ENCODE measurements at regions not wholly inside any gene's neighbourhood (a gene's known extent, or its start where the extent isn't known, plus 50 kb on each side); places are given as distances from the start of the nearest gene placed in this dataset.
"Not testable (repeated sequence)": the region's sequence is repeated elsewhere in the genome, so short reads cannot be mapped to it uniquely, and the experiment has no call there.

DNA sequence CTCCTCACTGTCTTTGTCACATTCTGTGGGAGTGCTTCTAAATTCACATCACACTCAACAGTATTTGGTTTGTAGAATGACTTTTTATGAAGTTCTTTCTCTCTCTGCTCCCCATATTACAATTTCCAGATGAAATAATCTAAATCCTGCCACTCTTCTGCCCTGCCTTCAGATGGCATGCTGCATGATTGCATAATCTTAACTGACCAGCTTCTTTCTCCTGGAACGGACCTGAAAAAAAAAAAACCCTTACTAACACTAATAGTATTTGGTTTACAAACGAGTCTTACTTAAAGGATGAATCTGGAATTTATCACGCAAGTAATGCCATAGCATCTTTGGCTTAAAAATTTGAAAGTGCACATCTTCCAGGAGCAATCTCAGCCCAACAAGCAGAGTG lies 272.3 kb downstream of the NAF1 start:
- no peak overlapping the region for H3K4me3 Mint-ChIP-seq
- H3K36me3 Mint-ChIP-seq: no peaks in the 10 kb centered on the region
- no peaks in the 10 kb centered on the region for H3K27me3 Mint-ChIP-seq
- H3K9me3 Mint-ChIP-seq: no peaks in the 10 kb centered on the region
- no peak overlapping the region for H3K27ac Mint-ChIP-seq
- peaks cover 7% of the 10 kb centered on the region for H3K4me1 Mint-ChIP-seq
- ATAC-seq: no peak

GRCh38 chr4:162891788-162892707 lies 274.6 kb downstream of the NAF1 start:
- H3K4me3 Mint-ChIP-seq: no peak overlapping the region
- H3K36me3 Mint-ChIP-seq: no peaks in the 10 kb centered on the region
- peaks cover 14% of the 10 kb centered on the region for H3K27me3 Mint-ChIP-seq
- H3K27ac Mint-ChIP-seq: no peak overlapping the region
- peaks cover 5% of the 10 kb centered on the region for H3K9me3 Mint-ChIP-seq
- H3K4me1 Mint-ChIP-seq: peaks cover 7% of the 10 kb centered on the region
- peak; percentile 92 for ATAC-seq

GRCh38 chr4:162878096-162878495 lies 288.6 kb downstream of the NAF1 start:
- H3K4me3 Mint-ChIP-seq: no peak overlapping the region
- H3K9me3 Mint-ChIP-seq: peaks cover 3% of the 10 kb centered on the region
- peaks cover 30% of the 10 kb centered on the region for H3K27me3 Mint-ChIP-seq
- H3K36me3 Mint-ChIP-seq: no peaks in the 10 kb centered on the region
- H3K27ac Mint-ChIP-seq: no peak overlapping the region
- ATAC-seq: no peak
- no peaks in the 10 kb centered on the region for H3K4me1 Mint-ChIP-seq

- Mint-ChIP-seq H3K27ac (no peak overlapping the region), H3K4me3 (no peak overlapping the region), H3K36me3 (no peaks in the 10 kb centered on the region), H3K27me3 (peaks cover 6% of the 10 kb centered on the region), H3K4me1 (no peaks in the 10 kb centered on the region), H3K9me3 (peaks cover 3% of the 10 kb centered on the region)
- ATAC-seq: no peak
Measured at GRCh38 chr4:162874748-162875147, 291.9 kb downstream of the NAF1 start.

DNA sequence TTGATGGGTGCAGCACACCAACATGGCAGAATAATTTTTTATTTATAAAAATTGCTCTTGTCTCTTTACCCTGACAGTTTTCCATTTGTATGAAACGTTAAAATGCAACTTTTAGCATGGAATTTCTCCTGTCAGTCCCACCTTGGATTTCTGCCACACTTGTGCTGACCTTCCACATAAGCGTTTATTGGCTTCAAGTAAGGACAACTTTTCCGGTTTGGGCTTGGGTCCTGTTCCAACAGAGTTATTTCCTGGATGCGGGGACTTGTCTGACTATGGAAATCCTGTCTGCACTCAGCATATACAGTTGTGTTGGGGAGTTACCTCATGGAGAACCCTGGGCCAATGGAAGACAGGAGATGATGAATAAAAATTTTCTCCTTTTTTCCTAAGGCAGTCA lies 294.7 kb downstream of the NAF1 start:
- Mint-ChIP-seq H3K4me3 (no peak overlapping the region), H3K27me3 (no peaks in the 10 kb centered on the region), H3K36me3 (no peaks in the 10 kb centered on the region), H3K27ac (no peak overlapping the region), H3K4me1 (no peaks in the 10 kb centered on the region), H3K9me3 (peaks cover 6% of the 10 kb centered on the region)
- no peak for ATAC-seq

GRCh38 chr4:162869157-162869556 lies 297.5 kb downstream of the NAF1 start:
- no peaks in the 10 kb centered on the region for H3K36me3 Mint-ChIP-seq
- no peak for ATAC-seq
- no peak overlapping the region for H3K4me3 Mint-ChIP-seq
- H3K4me1 Mint-ChIP-seq: no peaks in the 10 kb centered on the region
- peaks cover 8% of the 10 kb centered on the region for H3K9me3 Mint-ChIP-seq
- peaks cover 24% of the 10 kb centered on the region for H3K27me3 Mint-ChIP-seq
- no peak overlapping the region for H3K27ac Mint-ChIP-seq

GRCh38 chr4:162866565-162866964 lies 300.1 kb downstream of the NAF1 start:
- peaks cover 31% of the 10 kb centered on the region for H3K27me3 Mint-ChIP-seq
- H3K9me3 Mint-ChIP-seq: peaks cover 6% of the 10 kb centered on the region
- no peak overlapping the region for H3K4me3 Mint-ChIP-seq
- H3K4me1 Mint-ChIP-seq: no peaks in the 10 kb centered on the region
- no peaks in the 10 kb centered on the region for H3K36me3 Mint-ChIP-seq
- no peak overlapping the region for H3K27ac Mint-ChIP-seq
- ATAC-seq: no peak

DNA sequence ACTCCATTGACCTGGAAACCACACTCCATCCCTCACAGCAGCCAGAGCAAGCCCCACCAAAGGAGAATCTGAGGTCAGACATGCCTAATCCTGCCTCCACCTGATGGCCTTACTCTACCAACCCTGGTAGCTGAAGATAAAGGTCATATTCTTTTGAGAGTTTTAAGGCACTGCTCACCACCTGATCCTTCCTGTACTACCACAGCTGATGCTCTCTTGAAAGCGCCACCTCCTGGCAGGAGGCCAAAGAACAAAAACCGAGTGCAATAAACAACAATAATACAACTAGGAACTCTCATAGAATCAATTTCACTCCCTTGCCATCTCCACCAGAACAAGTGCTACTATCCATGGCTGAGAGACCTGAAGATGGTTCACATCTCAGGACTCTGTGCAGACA lies 301.6 kb downstream of the NAF1 start:
- Mint-ChIP-seq H3K4me3 (no peak overlapping the region), H3K4me1 (no peaks in the 10 kb centered on the region), H3K36me3 (no peaks in the 10 kb centered on the region), H3K9me3 (peaks cover 6% of the 10 kb centered on the region), H3K27ac (no peak overlapping the region), H3K27me3 (peaks cover 31% of the 10 kb centered on the region)
- ATAC-seq: no peak

DNA sequence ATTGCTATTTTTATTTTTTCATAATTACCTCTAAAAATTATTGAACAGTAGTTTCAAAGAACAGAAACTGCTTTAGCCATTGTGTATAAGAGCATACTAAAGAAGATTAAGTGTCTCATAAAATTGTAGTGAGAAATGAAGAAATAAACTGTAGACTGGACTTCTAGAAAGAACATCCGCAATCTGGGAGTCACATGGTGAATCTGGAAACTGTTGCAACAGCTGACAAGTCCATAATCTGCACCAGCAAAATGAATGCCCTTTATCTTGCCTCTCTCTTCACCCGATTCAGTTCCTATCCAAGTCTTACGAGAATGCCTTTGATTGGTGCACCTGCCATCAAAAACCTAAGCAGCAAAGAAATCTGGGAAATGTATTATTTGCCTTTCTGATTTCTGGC lies 312.9 kb downstream of the NAF1 start:
- H3K27ac Mint-ChIP-seq: no peak overlapping the region
- no peaks in the 10 kb centered on the region for H3K9me3 Mint-ChIP-seq
- H3K27me3 Mint-ChIP-seq: no peaks in the 10 kb centered on the region
- no peak for ATAC-seq
- H3K36me3 Mint-ChIP-seq: no peaks in the 10 kb centered on the region
- peaks cover 6% of the 10 kb centered on the region for H3K4me1 Mint-ChIP-seq
- no peak overlapping the region for H3K4me3 Mint-ChIP-seq

- Mint-ChIP-seq H3K9me3 (no peaks in the 10 kb centered on the region), H3K4me1 (peaks cover 6% of the 10 kb centered on the region), H3K36me3 (no peaks in the 10 kb centered on the region), H3K27me3 (no peaks in the 10 kb centered on the region), H3K4me3 (no peak overlapping the region), H3K27ac (no peak overlapping the region)
- no peak for ATAC-seq
Measured at GRCh38 chr4:162852642-162853041, 314.0 kb downstream of the NAF1 start.

DNA sequence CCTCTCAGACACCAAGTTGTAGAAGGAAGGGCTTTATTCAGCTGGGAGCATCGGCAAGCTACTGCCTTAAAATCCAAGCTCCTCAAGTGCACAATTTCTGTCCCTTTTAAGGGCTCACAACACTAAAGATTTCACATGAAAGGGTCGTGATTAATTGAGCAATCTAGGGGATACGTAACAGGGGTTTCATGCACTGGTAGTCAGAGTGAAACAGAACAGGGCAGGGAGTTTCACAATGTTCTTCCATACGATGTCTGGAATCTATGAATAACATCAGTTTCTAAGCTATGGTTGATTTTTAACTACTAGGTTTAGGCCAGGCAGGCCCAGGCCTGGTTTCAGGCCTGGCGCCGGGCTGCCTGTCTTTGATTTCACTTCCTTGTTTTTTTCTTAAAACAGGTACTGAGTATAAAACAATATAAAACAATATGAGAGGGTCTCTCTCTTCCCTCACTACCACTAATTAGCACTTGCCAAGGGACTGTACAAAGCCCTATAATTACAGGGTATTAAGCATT lies 315.4 kb downstream of the NAF1 start:
- H3K27ac Mint-ChIP-seq: peak overlapping the region; percentile 49
- H3K36me3 Mint-ChIP-seq, H3K9me3 Mint-ChIP-seq, H3K4me1 Mint-ChIP-seq, H3K27me3 Mint-ChIP-seq, ATAC-seq, H3K4me3 Mint-ChIP-seq: not testable (repeated sequence)

- Mint-ChIP-seq H3K36me3 (no peaks in the 10 kb centered on the region), H3K4me3 (no peak overlapping the region), H3K4me1 (peaks cover 6% of the 10 kb centered on the region), H3K27ac (no peak overlapping the region), H3K27me3 (no peaks in the 10 kb centered on the region), H3K9me3 (no peaks in the 10 kb centered on the region)
- ATAC-seq: no peak
Measured at GRCh38 chr4:162849937-162850336, 316.8 kb downstream of the NAF1 start.

DNA sequence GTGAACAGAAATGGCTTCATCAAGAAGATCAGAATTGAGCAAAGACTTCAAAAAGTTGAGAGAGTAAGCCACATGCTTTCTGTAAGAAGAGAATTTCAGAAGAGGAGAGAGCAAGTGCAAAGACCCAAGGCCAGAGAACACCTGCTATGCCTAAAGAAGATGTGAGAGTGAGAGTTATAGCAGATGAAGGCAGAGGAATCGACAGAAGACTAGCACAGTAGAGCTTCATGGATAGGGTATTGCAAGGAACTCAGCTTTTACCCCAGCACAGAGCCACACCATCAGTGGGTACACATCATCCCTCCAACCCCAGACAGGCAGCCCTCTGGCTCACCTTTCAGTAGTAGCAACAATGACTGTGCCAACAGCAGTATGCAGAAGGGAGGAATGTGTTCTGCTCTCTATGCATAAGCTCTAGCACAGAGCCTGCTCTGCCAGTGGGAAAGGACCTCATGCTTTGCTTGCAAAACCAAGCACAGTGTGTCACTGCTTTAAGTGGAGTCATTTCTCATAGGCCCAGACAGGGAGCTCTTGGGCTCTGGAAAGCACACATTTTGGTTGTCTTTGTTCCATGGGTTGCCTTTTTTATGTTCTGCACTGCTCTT lies 318.6 kb downstream of the NAF1 start:
- H3K36me3 Mint-ChIP-seq: no peaks in the 10 kb centered on the region
- no peak overlapping the region for H3K4me3 Mint-ChIP-seq
- no peak overlapping the region for H3K27ac Mint-ChIP-seq
- H3K27me3 Mint-ChIP-seq: no peaks in the 10 kb centered on the region
- peak; percentile 49 for ATAC-seq
- H3K4me1 Mint-ChIP-seq: peaks cover 6% of the 10 kb centered on the region
- H3K9me3 Mint-ChIP-seq: no peaks in the 10 kb centered on the region

DNA sequence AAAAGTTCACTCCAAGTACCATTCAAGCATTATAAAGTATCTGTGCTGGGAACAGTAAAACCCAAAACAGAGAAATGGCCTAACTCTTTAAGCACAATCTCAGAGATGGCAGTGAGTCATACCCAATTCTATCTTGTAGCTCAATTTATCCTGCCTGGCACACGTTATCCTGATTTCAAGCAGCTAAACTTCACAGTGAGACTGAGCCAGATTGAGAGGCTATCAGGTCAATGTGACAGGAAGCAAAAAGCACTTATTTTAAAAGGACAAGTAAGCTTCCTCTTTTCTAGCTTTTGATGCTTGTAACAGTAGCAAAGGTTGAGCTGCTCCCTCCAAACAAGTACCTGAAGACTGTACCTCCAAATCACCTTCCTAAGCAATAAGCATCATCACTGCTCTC lies 324.9 kb downstream of the NAF1 start:
- ATAC-seq: no peak
- Mint-ChIP-seq H3K9me3 (no peaks in the 10 kb centered on the region), H3K36me3 (no peaks in the 10 kb centered on the region), H3K27me3 (no peaks in the 10 kb centered on the region), H3K4me3 (no peak overlapping the region), H3K4me1 (no peaks in the 10 kb centered on the region), H3K27ac (no peak overlapping the region)

- Mint-ChIP-seq H3K27ac (no peak overlapping the region), H3K36me3 (no peaks in the 10 kb centered on the region), H3K4me3 (no peak overlapping the region), H3K9me3 (no peaks in the 10 kb centered on the region), H3K27me3 (no peaks in the 10 kb centered on the region), H3K4me1 (no peaks in the 10 kb centered on the region)
- no peak for ATAC-seq
Measured at GRCh38 chr4:162839814-162840213, 326.9 kb downstream of the NAF1 start.

- no peaks in the 10 kb centered on the region for H3K36me3 Mint-ChIP-seq
- no peak overlapping the region for H3K4me3 Mint-ChIP-seq
- H3K4me1 Mint-ChIP-seq: no peaks in the 10 kb centered on the region
- ATAC-seq: no peak
- H3K9me3 Mint-ChIP-seq: no peaks in the 10 kb centered on the region
- H3K27me3 Mint-ChIP-seq: no peaks in the 10 kb centered on the region
- no peak overlapping the region for H3K27ac Mint-ChIP-seq
Measured at GRCh38 chr4:162838671-162839070, 328.0 kb downstream of the NAF1 start.

All from stimulated activated memory B cell treated with anti-CD40 and anti-IgM and Interleukin-4, amounts not matched to agents 10 μg/mL and 1 μg/mL and 100 μg/mL, for 72 hours (primary cell).